SKM-1 treated with dmso at 0.1 percent for 144 hours (cell line): ENCODE measurements at regions not wholly inside any gene's neighbourhood (a gene's known extent, or its start where the extent isn't known, plus 50 kb on each side); places are given as distances from the start of the nearest gene placed in this dataset.
A peak's percentile ranks its signal among the peaks of the same experiment; 100 is the strongest.

Source experiments
- DNase-seq: peaks from one replicate; lab custom pipeline; 2025; ENCODE audit not compliant: unreplicated experiment; lab: John Stamatoyannopoulos, UW

DNA sequence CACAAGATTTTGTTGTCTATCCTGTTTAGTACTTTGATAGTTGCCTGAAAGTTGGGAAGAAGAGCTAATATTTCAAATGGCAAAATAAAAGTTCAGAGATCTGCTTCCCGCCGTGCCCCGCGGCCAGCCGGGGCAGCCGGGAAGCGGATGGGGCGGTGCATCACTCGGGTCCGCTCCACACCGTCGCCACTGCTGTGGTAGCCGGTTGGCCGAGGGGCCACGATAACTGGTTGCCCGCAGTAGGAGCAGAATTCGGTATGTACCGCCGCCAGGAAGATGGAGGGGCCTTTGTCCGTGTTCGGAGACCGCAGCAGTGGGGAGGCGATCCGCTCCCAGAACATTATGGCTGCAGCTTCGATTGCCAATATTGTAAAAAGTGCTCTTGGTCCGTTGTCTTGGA is 427.2 kb upstream of the PDE3A start:
- DNase-seq = no peak

GRCh38 chr12:19945559-19946435 is 422.5 kb upstream of the PDE3A start:
- DNase-seq = no peak

DNA sequence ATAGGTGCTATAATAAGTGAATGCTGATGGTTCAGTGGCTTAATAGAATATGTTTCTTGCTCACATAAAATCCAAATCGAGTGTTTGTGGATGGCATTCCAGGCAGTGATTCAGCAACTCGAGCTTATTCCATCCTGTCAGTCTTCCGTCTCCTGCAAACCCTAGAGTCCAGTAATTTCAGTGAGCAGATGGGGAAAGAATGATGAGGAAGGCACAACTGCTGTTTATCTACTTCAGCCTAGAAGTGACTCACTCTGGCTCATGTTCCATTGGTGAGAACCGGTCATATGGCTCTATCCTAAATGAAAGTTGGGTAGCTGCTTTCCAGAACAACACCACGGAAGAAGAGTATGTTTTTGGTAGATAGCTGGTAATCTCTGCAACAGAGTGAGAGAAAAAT is 421.8 kb upstream of the PDE3A start:
- DNase-seq = no peak

- DNase-seq = no peak
These were observed 421.0 kb upstream of the PDE3A start for GRCh38 chr12:19947344-19947743.

- DNase-seq = no peak
These were observed 416.7 kb upstream of the PDE3A start for GRCh38 chr12:19951664-19952063.

DNA sequence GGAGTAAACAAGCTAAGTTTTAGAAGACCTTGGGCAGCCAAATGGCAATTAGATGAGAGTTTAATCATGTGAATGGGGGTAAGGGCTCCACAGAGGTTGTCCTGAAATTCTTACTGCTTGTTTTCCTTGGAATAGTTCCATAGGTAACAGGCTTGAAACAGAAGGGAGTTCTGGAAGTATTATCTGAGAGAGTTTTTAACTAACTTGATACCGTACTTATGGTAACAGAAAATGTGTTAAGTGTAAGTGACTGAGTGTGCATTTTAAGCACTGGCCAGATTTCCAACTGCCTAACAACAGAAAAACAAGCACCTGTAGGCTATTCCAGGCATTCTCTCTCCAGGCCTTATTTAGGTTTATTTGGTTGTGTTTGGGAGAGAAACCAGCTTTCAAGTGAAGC is 414.6 kb upstream of the PDE3A start:
- no peak for DNase-seq

DNA sequence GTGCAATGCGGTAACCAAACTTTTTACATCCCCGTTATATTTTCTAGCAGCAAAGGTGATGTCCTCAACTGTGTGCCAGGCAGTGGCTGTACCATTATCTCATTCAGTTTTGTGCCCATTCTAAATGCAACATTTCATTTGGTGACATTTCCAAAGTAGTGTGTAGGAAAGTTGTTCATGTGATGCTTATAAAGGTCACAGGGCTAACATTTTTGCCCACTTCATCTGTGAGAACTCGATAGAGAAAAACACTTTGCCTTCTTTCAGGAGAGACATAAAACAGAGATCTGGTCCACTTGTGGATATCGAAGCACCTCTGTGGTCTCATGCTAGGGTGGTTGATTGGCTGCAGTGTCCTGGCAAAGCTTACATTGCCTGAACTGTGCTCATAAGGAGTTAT is 414.2 kb upstream of the PDE3A start:
- DNase-seq = no peak

GRCh38 chr12:19957308-19958125 is 410.8 kb upstream of the PDE3A start:
- no peak for DNase-seq

GRCh38 chr12:19958389-19958788 is 409.9 kb upstream of the PDE3A start:
- DNase-seq = no peak

- DNase-seq = no peak
These were observed 409.0 kb upstream of the PDE3A start for GRCh38 chr12:19959353-19959752.

GRCh38 chr12:19960527-19960926 is 407.8 kb upstream of the PDE3A start:
- no peak for DNase-seq

- no peak for DNase-seq
These were observed 406.1 kb upstream of the PDE3A start for GRCh38 chr12:19962192-19962591.

GRCh38 chr12:19963972-19964371 is 404.4 kb upstream of the PDE3A start:
- DNase-seq = no peak

DNA sequence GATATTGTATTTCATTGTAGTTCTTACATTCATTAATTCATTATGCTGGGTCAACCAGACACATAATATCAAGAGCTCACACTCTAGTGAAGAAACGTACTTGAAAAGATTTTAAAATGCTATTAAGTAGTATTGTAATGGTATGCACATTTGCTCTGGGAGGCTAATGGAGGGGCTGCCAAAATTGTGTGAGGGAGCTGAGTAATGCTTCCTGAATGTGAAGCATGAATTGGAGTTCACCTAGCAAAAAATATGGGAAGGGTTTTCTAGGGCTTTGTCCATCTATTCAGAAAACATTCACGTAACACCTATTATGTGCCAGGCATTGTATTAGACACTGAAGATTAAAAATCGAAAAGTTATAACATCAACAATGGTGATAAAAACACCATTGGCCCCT is 403.8 kb upstream of the PDE3A start:
- no peak for DNase-seq

GRCh38 chr12:19965196-19966038 is 402.9 kb upstream of the PDE3A start:
- no peak for DNase-seq

- DNase-seq = no peak
These were observed 401.3 kb upstream of the PDE3A start for GRCh38 chr12:19967001-19967400.

DNA sequence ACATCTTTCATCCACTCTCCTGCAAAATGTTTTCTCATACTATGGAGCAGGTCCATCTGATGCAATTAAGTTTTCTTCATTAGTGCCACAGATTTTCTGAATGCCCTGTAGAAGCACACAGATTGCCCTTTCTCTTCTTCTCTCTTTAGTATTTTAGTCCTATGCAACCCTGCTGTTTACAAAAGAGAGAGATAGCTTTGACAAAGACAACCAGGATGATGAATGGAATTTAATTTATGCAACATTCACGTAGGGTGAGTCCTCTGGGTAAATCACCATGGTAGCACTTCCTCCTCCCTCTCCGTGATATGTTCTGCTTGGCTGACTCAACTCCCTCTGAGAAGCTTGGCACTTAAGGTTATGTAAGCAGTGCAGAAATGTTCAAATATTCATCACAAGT is 400.9 kb upstream of the PDE3A start:
- peak; percentile 5 for DNase-seq

GRCh38 chr12:19970116-19970515 is 398.2 kb upstream of the PDE3A start:
- DNase-seq = no peak

GRCh38 chr12:19970821-19971220 is 397.5 kb upstream of the PDE3A start:
- DNase-seq = no peak

DNA sequence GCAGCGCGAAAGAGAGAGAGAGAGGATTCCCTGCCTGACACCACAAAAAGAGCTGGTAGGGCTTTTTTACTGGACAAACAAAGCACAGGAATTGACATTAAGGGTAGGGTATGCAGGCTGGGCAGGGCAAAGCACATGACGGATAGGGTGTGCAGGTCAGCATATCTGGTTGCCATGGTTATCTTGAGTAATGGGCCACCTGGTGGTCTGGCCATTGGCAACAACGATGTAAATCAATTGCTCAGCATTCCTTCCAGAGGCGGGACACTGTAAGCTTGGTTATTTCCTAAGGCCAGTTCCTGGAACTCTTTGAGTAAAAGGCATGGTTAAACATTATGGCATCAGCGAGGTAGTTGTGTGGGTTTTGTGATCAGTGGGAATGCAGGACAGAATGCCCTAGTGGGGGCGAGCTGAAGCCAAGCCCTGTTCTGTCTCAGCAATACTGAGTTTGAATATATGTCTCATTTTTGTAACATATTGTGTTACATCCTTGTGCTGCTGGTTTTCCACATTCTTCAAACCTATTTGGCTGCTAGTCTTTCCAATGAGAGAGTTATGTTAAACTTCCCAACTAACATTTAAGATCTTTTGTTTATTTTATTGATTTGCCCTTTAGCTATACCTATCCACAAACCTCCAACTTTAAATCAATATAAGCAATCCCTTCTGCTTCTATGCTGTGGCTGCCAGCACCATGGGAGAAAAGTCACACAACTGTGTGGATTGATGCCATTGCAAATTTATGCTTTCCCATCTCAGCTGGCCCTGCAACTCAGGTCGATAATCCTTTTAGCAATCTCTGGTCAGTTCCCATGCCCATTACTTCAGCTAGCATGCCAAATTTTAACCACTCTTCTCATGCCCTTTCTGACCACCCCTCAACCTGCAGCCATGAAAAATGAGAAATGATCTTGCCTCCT is 396.7 kb upstream of the PDE3A start:
- no peak for DNase-seq
